HUES64 (cell line): ENCODE measurements at regions not wholly inside any gene's neighbourhood (a gene's known extent, or its start where the extent isn't known, plus 50 kb on each side); places are given as distances from the start of the nearest gene placed in this dataset.
A peak's percentile ranks its signal among the peaks of the same experiment; 100 is the strongest.

ENCODE experiments used
- H3K27ac ChIP-seq: 2 replicates; pipeline ENCODE4 v1.7.0; 2013; ENCODE audit warnings: low read depth, low read length, inconsistent platforms
- H3K27me3 ChIP-seq: 2 replicates; pipeline ENCODE4 v1.6.1; 2013; ENCODE audit warnings: mild to moderate bottlenecking, low read length; ENCODE audit not compliant: insufficient read depth
- H3K36me3 ChIP-seq: 2 replicates; pipeline ENCODE4 v1.6.1; 2013; ENCODE audit warnings: mild to moderate bottlenecking, low read length; ENCODE audit not compliant: insufficient read depth
- H3K4me1 ChIP-seq: 2 replicates; pipeline ENCODE4 v1.6.1; 2013; ENCODE audit warnings: mild to moderate bottlenecking, low read length, moderate library complexity; ENCODE audit not compliant: insufficient read depth
- H3K4me3 ChIP-seq: 2 replicates; pipeline ENCODE4 v1.5.1; 2013; ENCODE audit warnings: mild to moderate bottlenecking, low read length, moderate library complexity
- H3K9ac ChIP-seq: 2 replicates; pipeline ENCODE4 v1.6.1; 2013; ENCODE audit warnings: mild to moderate bottlenecking, low read depth, low read length
- H3K9me3 ChIP-seq: 2 replicates; pipeline ENCODE4 v1.6.1; 2013; ENCODE audit warnings: low read depth, low read length; ENCODE audit not compliant: insufficient read depth
- WGBS: fragments of 150-250, 120-280 bp; methylation state at CpG from one replicate; pipeline ENCODE4 v1.1.7; 2013; ENCODE audit warnings: missing lambda C conversion rate; 5-methylcytosine and 5-hydroxymethylcytosine counted together

GRCh38 chr16:51968749-51969148, 578.2 kb downstream of the TOX3 start:
- Histone ChIP-seq H3K9me3 (no peaks in the 10 kb centered on the region), H3K27me3 (no peaks in the 10 kb centered on the region), H3K27ac (no peak overlapping the region), H3K36me3 (no peaks in the 10 kb centered on the region), H3K4me3 (no peak overlapping the region), H3K4me1 (peaks cover 14% of the 10 kb centered on the region; the same call in 1 of the 2 replicates), H3K9ac (no peak overlapping the region)
- WGBS = no CpG with 5 or more reads among the region's 1 CpG

- Histone ChIP-seq H3K9me3 (no peaks in the 10 kb centered on the region), H3K4me1 (peaks cover 14% of the 10 kb centered on the region; the same call in 1 of the 2 replicates), H3K36me3 (no peaks in the 10 kb centered on the region), H3K27ac (no peak overlapping the region), H3K27me3 (no peaks in the 10 kb centered on the region), H3K9ac (no peak overlapping the region), H3K4me3 (no peak overlapping the region)
- 90% methylated on average over 4 of the region's 4 CpGs for WGBS
Observed at GRCh38 chr16:51967646-51968045, 579.3 kb downstream of the TOX3 start.

GRCh38 chr16:51960931-51961330, 586.0 kb downstream of the TOX3 start:
- Histone ChIP-seq H3K36me3 (no peaks in the 10 kb centered on the region), H3K9me3 (no peaks in the 10 kb centered on the region), H3K27me3 (no peaks in the 10 kb centered on the region), H3K27ac (no peak overlapping the region), H3K4me1 (no peaks in the 10 kb centered on the region), H3K9ac (no peak overlapping the region), H3K4me3 (no peak overlapping the region)
- WGBS = 93% methylated on average over 4 of the region's 4 CpGs

- no peak overlapping the region for H3K4me3 ChIP-seq
- peaks cover 41% of the 10 kb centered on the region for H3K4me1 ChIP-seq
- H3K27me3 ChIP-seq = no peaks in the 10 kb centered on the region
- H3K9ac ChIP-seq = no peak overlapping the region
- no peaks in the 10 kb centered on the region for H3K9me3 ChIP-seq
- H3K27ac ChIP-seq = peak overlapping the region; percentile 53; the same call in 1 of the 2 replicates
- 88% methylated on average over 7 of the region's 7 CpGs for WGBS
- no peaks in the 10 kb centered on the region for H3K36me3 ChIP-seq
Observed at GRCh38 chr16:51953286-51953985, 593.5 kb downstream of the TOX3 start.

- H3K9me3 ChIP-seq = no peaks in the 10 kb centered on the region
- H3K9ac ChIP-seq = no peak overlapping the region
- no peaks in the 10 kb centered on the region for H3K27me3 ChIP-seq
- peak overlapping the region; percentile 53; the same call in 1 of the 2 replicates for H3K27ac ChIP-seq
- 95% methylated on average over 3 of the region's 3 CpGs for WGBS
- no peaks in the 10 kb centered on the region for H3K36me3 ChIP-seq
- H3K4me1 ChIP-seq = peaks cover 42% of the 10 kb centered on the region
- no peak overlapping the region for H3K4me3 ChIP-seq
Observed at GRCh38 chr16:51952500-51952899, 594.4 kb downstream of the TOX3 start.

GRCh38 chr16:51951668-51952298, 595.2 kb downstream of the TOX3 start:
- 25% methylated on average over 7 of the region's 7 CpGs for WGBS
- H3K4me3 ChIP-seq = no peak overlapping the region
- no peaks in the 10 kb centered on the region for H3K9me3 ChIP-seq
- no peaks in the 10 kb centered on the region for H3K36me3 ChIP-seq
- no peaks in the 10 kb centered on the region for H3K27me3 ChIP-seq
- H3K9ac ChIP-seq = no peak overlapping the region
- peak overlapping the region; percentile 69; the same call in 1 of the 2 replicates for H3K27ac ChIP-seq
- peaks cover 44% of the 10 kb centered on the region for H3K4me1 ChIP-seq

GRCh38 chr16:51950118-51950780, 596.7 kb downstream of the TOX3 start:
- WGBS = 94% methylated on average over 3 of the region's 3 CpGs
- H3K27me3 ChIP-seq = no peaks in the 10 kb centered on the region
- no peak overlapping the region for H3K9ac ChIP-seq
- H3K4me1 ChIP-seq = peaks cover 44% of the 10 kb centered on the region
- H3K4me3 ChIP-seq = no peak overlapping the region
- no peaks in the 10 kb centered on the region for H3K36me3 ChIP-seq
- H3K9me3 ChIP-seq = no peaks in the 10 kb centered on the region
- no peak overlapping the region for H3K27ac ChIP-seq

GRCh38 chr16:51949282-51949681, 597.7 kb downstream of the TOX3 start:
- Histone ChIP-seq H3K36me3 (no peaks in the 10 kb centered on the region), H3K27me3 (no peaks in the 10 kb centered on the region), H3K9me3 (no peaks in the 10 kb centered on the region), H3K9ac (no peak overlapping the region), H3K4me3 (no peak overlapping the region), H3K27ac (no peak overlapping the region), H3K4me1 (peaks cover 44% of the 10 kb centered on the region)
- WGBS = 64% methylated on average over 2 of the region's 2 CpGs

GRCh38 chr16:51941412-51941811, 605.5 kb downstream of the TOX3 start:
- Histone ChIP-seq H3K27me3 (no peaks in the 10 kb centered on the region), H3K9ac (no peak overlapping the region), H3K36me3 (no peaks in the 10 kb centered on the region), H3K4me3 (no peak overlapping the region), H3K4me1 (peaks cover 12% of the 10 kb centered on the region), H3K9me3 (no peaks in the 10 kb centered on the region), H3K27ac (no peak overlapping the region)

- H3K9ac ChIP-seq = no peak overlapping the region
- peaks cover 12% of the 10 kb centered on the region for H3K4me1 ChIP-seq
- no peaks in the 10 kb centered on the region for H3K36me3 ChIP-seq
- no peak overlapping the region for H3K4me3 ChIP-seq
- H3K9me3 ChIP-seq = no peaks in the 10 kb centered on the region
- no peaks in the 10 kb centered on the region for H3K27me3 ChIP-seq
- 80% methylated on average over 1 of the region's 1 CpG for WGBS
- no peak overlapping the region for H3K27ac ChIP-seq
Observed at GRCh38 chr16:51940183-51940582, 606.8 kb downstream of the TOX3 start.

- Histone ChIP-seq H3K27me3 (no peaks in the 10 kb centered on the region), H3K27ac (no peak overlapping the region), H3K9ac (no peak overlapping the region), H3K9me3 (no peaks in the 10 kb centered on the region), H3K36me3 (no peaks in the 10 kb centered on the region), H3K4me1 (peaks cover 12% of the 10 kb centered on the region), H3K4me3 (no peak overlapping the region)
- 59% methylated on average over 6 of the region's 7 CpGs for WGBS
Observed at GRCh38 chr16:51939378-51939871, 607.5 kb downstream of the TOX3 start.
